Liver (tissue), 8 donors: ENCODE measurements at regions not wholly inside any gene's neighbourhood (a gene's known extent, or its start where the extent isn't known, plus 50 kb on each side); places are given as distances from the start of the nearest gene placed in this dataset.

Source experiments
- DNase-seq: peaks from one replicate; pipeline ENCODE4 v3.0.0-alpha.2; 2017; ENCODE audit warnings: low spot score
- H3K27ac ChIP-seq, 2 donors: one replicate each; pipeline ENCODE4 v1.7.0; 2013; ENCODE audit warnings: inconsistent platforms in 2 of 2, low read length in 2 of 2, control low read depth in 1 of 2, low read depth in 1 of 2, mild to moderate bottlenecking in 1 of 2
- H3K27me3 ChIP-seq, 4 donors: one replicate each; pipeline versions ENCODE4 v1.6.1 to v1.7.0; 2013; ENCODE audit warnings: low read length in 3 of 4, inconsistent platforms in 1 of 4, mild to moderate bottlenecking in 1 of 4, moderate library complexity in 1 of 4; ENCODE audit not compliant: control insufficient read depth in 4 of 4, insufficient read depth in 4 of 4
- H3K36me3 ChIP-seq, 4 donors: one replicate each; pipeline versions ENCODE4 v1.6.1 to v1.7.0; 2013; ENCODE audit warnings: low read length in 3 of 4, mild to moderate bottlenecking in 3 of 4, low read depth in 1 of 4, moderate library complexity in 1 of 4; ENCODE audit not compliant: control insufficient read depth in 4 of 4, insufficient read depth in 3 of 4
- H3K4me1 ChIP-seq, 4 donors: one replicate each; pipeline versions ENCODE4 v1.6.1 to v1.7.0; 2013; ENCODE audit warnings: low read length in 3 of 4, mild to moderate bottlenecking in 3 of 4, moderate library complexity in 1 of 4; ENCODE audit not compliant: control insufficient read depth in 4 of 4, insufficient read depth in 4 of 4
- H3K4me3 ChIP-seq, 3 donors: one replicate each; pipeline versions ENCODE4 v1.6.1 to v1.7.0; 2013; ENCODE audit warnings: low read length in 3 of 3, control low read depth in 1 of 3, low read depth in 1 of 3, mild to moderate bottlenecking in 1 of 3
- H3K9ac ChIP-seq, 2 donors: one replicate each; pipeline ENCODE4 v1.7.0; 2013; ENCODE audit warnings: low read length in 2 of 2, mild to moderate bottlenecking in 2 of 2, moderate library complexity in 2 of 2, control low read depth in 1 of 2, low read depth in 1 of 2
- H3K9me3 ChIP-seq, 4 donors: one replicate each; pipeline versions ENCODE4 v1.6.1 to v1.7.0; 2013; ENCODE audit warnings: low read length in 3 of 4; ENCODE audit not compliant: control insufficient read depth in 4 of 4
- FOXA2 ChIP-seq: IDR thresholded peaks from 2 replicates; pipeline ENCODE4 v1.6.1; 2016; ENCODE audit warnings: antibody characterized with exemption
- GABPA ChIP-seq, 2 donors: IDR thresholded peaks in 1 of 2; conservative IDR thresholded peaks in 1 of 2; 2 replicates each; pipeline ENCODE4 v1.6.1; 2016; ENCODE audit warnings: antibody characterized with exemption in 2 of 2, mild to moderate bottlenecking in 1 of 2, moderate library complexity in 1 of 2
- HNF4A ChIP-seq, 2 donors: conservative IDR thresholded peaks; 2 replicates each; pipeline ENCODE4 v1.6.1; 2016; ENCODE audit warnings: antibody characterized with exemption in 2 of 2, mild to moderate bottlenecking in 2 of 2
- HNF4G ChIP-seq: IDR thresholded peaks from 2 replicates; pipeline ENCODE4 v1.6.1; 2016; ENCODE audit warnings: antibody characterized with exemption
- JUND ChIP-seq, 2 donors: IDR thresholded peaks; 2 replicates each; pipeline ENCODE4 v1.6.1; 2016; ENCODE audit warnings: antibody characterized with exemption in 2 of 2
- NR2F2 ChIP-seq: IDR thresholded peaks from 2 replicates; pipeline ENCODE4 v1.6.1; 2016; ENCODE audit warnings: antibody characterized with exemption
- RAD21 ChIP-seq, 2 donors: IDR thresholded peaks; 2 replicates each; pipeline ENCODE4 v1.6.1; 2016; ENCODE audit warnings: antibody characterized with exemption in 2 of 2, mild to moderate bottlenecking in 2 of 2
- RXRA ChIP-seq, 2 donors: IDR thresholded peaks; 2 replicates each; pipeline ENCODE4 v1.6.1; 2017 to 2018; ENCODE audit warnings: antibody characterized with exemption in 2 of 2, mild to moderate bottlenecking in 1 of 2
- SP1 ChIP-seq: IDR thresholded peaks from 2 replicates; pipeline ENCODE4 v1.6.1; 2018; ENCODE audit warnings: antibody characterized with exemption, mild to moderate bottlenecking
- TAF1 ChIP-seq: conservative IDR thresholded peaks from 2 replicates; pipeline ENCODE4 v1.6.1; 2016; ENCODE audit warnings: antibody characterized with exemption, mild to moderate bottlenecking
- WGBS: extraction: QIAGEN DNeasy Blood & Tissue Kit; methylation state at CpG from one replicate; pipeline ENCODE4 v1.1.7; 2013; 5-methylcytosine and 5-hydroxymethylcytosine counted together
- TF ChIP-seq, protein P1 (sequence below): IDR thresholded peaks from 2 replicates; pipeline ENCODE4 v1.6.1; 2016; ENCODE audit warnings: antibody characterized with exemption, mild to moderate bottlenecking
- TF ChIP-seq, protein P2 (sequence below): fragments of 150-350 bp; IDR thresholded peaks from 2 replicates; pipeline ENCODE4 v1.5.1; 2017; ENCODE audit warnings: improper control_type of control experiment, low read depth, low read length; ENCODE audit not compliant: missing input control
- TF ChIP-seq, protein P3 (sequence below): IDR thresholded peaks from 2 replicates; pipeline ENCODE4 v1.6.1; 2016; ENCODE audit warnings: antibody characterized with exemption
- TF ChIP-seq, protein P4 (sequence below): IDR thresholded peaks from 2 replicates; pipeline ENCODE4 v1.6.1; 2016; ENCODE audit warnings: antibody characterized with exemption
- TF ChIP-seq, protein P5 (sequence below): IDR thresholded peaks from 2 replicates; pipeline ENCODE4 v1.6.1; 2016; ENCODE audit warnings: antibody characterized with exemption
- donor health status: healthy.
- donor health status: healthy.
- donor health status: healthy.
- donor health status: healthy.
- donor health status: healthy.

DNA sequence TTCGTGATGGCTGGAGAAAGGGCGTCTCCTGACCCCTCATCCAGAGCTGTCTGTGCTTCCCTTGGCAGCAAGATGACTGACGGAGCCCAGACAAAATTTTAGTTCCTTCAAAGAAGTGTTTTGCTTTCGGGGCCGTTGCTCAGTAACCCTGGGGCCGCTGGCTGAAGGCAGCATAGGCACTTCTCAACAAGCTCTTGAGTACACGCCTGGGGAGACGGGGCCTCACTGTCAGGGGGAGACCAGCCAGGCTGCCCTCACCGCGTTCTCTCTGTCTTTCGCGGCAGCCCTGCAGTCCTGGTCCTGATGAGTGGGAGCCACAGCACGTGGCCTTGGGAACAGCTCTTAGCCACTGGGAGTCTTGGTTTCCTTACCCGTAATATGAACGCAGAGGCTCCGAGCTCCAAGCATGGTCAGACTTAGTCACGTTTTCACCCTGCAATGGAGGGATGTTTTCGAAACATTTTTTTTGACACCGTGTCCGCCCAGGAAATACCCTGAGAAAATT lies 86.0 kb downstream of the IRF8 start:
- H3K9me3 ChIP-seq, result no peaks in the 10 kb centered on the region
- H3K4me3 ChIP-seq, result no peak overlapping the region
- H3K9ac ChIP-seq, result no peak overlapping the region
- no peak overlapping the region for H3K27ac ChIP-seq
- no peak for DNase-seq
- TF ChIP-seq RAD21 (IDR thresholded peaks at IDR 0.05), result peak in 1 of 2 donors; percentile 7
- TF ChIP-seq NR2F2, result no peak
- no peaks in the 10 kb centered on the region for H3K36me3 ChIP-seq
- 56% methylated on average over 20 of the region's 20 CpGs for WGBS
- H3K4me1 ChIP-seq, result peaks cover 0 to 13% (median 6%) of the 10 kb centered on the region in 4 donors
- no peaks in the 10 kb centered on the region for H3K27me3 ChIP-seq

DNA sequence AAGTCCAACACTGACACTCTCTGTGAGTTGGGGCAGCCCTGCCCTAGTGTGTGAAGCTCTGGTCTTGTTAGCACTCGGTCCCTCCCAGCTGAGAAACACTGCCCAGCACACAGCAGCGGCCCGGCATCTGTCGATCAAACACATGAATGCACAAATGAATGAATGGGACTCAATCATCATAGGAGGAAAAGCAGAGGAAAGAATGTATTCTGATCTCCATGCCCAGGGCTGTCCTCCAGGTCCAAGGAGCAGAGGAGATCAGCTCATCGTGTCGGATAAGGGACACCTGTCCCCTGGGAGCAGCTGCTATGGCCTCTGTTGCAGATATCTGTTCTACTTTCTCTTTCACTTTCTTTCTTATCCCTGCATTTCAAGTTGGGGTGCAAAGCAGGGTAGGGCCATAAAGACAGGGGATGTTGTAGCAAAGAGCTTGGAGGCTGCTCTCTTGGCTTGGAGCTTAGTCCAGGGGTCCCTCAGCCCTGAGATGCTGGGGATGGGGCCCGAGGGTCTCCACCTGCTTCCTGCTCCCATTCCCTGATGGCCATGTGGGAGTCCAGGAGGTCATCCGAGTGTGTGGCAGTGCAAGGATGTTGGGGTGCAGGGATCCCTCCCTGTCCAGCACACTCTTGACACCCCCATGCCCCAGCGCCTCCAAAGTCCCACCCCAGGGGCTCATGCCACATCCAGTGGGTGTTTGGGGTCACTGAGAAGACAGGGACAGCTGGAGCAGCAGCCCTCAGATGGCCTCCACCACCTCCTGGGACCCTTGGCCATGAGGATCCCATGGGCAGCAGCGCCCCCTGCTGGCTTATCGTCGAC lies 88.2 kb downstream of the IRF8 start:
- H3K27me3 ChIP-seq, result no peaks in the 10 kb centered on the region
- no peaks in the 10 kb centered on the region for H3K36me3 ChIP-seq
- peak overlapping the region; percentile 24 to 75 for H3K9ac ChIP-seq
- H3K4me3 ChIP-seq, result peak overlapping the region; percentile 10 to 44 (median 27)
- peaks cover 0 to 13% (median 6%) of the 10 kb centered on the region in 4 donors for H3K4me1 ChIP-seq
- H3K9me3 ChIP-seq, result no peaks in the 10 kb centered on the region
- no peak for TF ChIP-seq HNF4G
- TF ChIP-seq, protein P1, sequence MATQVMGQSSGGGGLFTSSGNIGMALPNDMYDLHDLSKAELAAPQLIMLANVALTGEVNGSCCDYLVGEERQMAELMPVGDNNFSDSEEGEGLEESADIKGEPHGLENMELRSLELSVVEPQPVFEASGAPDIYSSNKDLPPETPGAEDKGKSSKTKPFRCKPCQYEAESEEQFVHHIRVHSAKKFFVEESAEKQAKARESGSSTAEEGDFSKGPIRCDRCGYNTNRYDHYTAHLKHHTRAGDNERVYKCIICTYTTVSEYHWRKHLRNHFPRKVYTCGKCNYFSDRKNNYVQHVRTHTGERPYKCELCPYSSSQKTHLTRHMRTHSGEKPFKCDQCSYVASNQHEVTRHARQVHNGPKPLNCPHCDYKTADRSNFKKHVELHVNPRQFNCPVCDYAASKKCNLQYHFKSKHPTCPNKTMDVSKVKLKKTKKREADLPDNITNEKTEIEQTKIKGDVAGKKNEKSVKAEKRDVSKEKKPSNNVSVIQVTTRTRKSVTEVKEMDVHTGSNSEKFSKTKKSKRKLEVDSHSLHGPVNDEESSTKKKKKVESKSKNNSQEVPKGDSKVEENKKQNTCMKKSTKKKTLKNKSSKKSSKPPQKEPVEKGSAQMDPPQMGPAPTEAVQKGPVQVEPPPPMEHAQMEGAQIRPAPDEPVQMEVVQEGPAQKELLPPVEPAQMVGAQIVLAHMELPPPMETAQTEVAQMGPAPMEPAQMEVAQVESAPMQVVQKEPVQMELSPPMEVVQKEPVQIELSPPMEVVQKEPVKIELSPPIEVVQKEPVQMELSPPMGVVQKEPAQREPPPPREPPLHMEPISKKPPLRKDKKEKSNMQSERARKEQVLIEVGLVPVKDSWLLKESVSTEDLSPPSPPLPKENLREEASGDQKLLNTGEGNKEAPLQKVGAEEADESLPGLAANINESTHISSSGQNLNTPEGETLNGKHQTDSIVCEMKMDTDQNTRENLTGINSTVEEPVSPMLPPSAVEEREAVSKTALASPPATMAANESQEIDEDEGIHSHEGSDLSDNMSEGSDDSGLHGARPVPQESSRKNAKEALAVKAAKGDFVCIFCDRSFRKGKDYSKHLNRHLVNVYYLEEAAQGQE, result no peak
- TF ChIP-seq TAF1, result no peak
- no peak for TF ChIP-seq NR2F2
- TF ChIP-seq, protein P2, sequence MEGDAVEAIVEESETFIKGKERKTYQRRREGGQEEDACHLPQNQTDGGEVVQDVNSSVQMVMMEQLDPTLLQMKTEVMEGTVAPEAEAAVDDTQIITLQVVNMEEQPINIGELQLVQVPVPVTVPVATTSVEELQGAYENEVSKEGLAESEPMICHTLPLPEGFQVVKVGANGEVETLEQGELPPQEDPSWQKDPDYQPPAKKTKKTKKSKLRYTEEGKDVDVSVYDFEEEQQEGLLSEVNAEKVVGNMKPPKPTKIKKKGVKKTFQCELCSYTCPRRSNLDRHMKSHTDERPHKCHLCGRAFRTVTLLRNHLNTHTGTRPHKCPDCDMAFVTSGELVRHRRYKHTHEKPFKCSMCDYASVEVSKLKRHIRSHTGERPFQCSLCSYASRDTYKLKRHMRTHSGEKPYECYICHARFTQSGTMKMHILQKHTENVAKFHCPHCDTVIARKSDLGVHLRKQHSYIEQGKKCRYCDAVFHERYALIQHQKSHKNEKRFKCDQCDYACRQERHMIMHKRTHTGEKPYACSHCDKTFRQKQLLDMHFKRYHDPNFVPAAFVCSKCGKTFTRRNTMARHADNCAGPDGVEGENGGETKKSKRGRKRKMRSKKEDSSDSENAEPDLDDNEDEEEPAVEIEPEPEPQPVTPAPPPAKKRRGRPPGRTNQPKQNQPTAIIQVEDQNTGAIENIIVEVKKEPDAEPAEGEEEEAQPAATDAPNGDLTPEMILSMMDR, result peak; percentile 31
- TF ChIP-seq, protein P3, sequence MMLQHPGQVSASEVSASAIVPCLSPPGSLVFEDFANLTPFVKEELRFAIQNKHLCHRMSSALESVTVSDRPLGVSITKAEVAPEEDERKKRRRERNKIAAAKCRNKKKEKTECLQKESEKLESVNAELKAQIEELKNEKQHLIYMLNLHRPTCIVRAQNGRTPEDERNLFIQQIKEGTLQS, result no peak
- TF ChIP-seq, protein P4, sequence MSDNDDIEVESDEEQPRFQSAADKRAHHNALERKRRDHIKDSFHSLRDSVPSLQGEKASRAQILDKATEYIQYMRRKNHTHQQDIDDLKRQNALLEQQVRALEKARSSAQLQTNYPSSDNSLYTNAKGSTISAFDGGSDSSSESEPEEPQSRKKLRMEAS, result no peak
- no peak for TF ChIP-seq SP1
- no peak for TF ChIP-seq JUND (IDR thresholded peaks at IDR 0.05)
- no peak for TF ChIP-seq RXRA (IDR thresholded peaks at IDR 0.05)
- TF ChIP-seq, protein P5, sequence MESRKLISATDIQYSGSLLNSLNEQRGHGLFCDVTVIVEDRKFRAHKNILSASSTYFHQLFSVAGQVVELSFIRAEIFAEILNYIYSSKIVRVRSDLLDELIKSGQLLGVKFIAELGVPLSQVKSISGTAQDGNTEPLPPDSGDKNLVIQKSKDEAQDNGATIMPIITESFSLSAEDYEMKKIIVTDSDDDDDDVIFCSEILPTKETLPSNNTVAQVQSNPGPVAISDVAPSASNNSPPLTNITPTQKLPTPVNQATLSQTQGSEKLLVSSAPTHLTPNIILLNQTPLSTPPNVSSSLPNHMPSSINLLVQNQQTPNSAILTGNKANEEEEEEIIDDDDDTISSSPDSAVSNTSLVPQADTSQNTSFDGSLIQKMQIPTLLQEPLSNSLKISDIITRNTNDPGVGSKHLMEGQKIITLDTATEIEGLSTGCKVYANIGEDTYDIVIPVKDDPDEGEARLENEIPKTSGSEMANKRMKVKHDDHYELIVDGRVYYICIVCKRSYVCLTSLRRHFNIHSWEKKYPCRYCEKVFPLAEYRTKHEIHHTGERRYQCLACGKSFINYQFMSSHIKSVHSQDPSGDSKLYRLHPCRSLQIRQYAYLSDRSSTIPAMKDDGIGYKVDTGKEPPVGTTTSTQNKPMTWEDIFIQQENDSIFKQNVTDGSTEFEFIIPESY, result no peak
- TF ChIP-seq RAD21 (IDR thresholded peaks at IDR 0.05), result peak; percentile 47 to 67
- TF ChIP-seq FOXA2, result no peak
- no peak for TF ChIP-seq GABPA (IDR thresholded peaks at IDR 0.05 in 1 of 2, conservative IDR thresholded peaks at IDR 0.05 in 1 of 2)
- TF ChIP-seq HNF4A (conservative IDR thresholded peaks at IDR 0.05), result peak; percentile 34 to 46
- WGBS, result 30% methylated on average over 12 of the region's 12 CpGs
- DNase-seq, result peak; percentile 62
- H3K27ac ChIP-seq, result peak overlapping the region; percentile 10 to 63
